ENCODE measurements at regions not wholly inside any gene's neighbourhood (a gene's known extent, or its start where the extent isn't known, plus 50 kb on each side); places are given as distances from the start of the nearest gene placed in this dataset.
"Not testable (repeated sequence)": the region's sequence is repeated elsewhere in the genome, so short reads cannot be mapped to it uniquely, and the experiment has no call there.

GRCh38 chr21:38042246-38042645 is 126.0 kb upstream of the KCNJ6 start:
- no peak for FAIRE-seq

GRCh38 chr21:38048167-38048566 is 131.9 kb upstream of the KCNJ6 start:
- FAIRE-seq = no peak

DNA sequence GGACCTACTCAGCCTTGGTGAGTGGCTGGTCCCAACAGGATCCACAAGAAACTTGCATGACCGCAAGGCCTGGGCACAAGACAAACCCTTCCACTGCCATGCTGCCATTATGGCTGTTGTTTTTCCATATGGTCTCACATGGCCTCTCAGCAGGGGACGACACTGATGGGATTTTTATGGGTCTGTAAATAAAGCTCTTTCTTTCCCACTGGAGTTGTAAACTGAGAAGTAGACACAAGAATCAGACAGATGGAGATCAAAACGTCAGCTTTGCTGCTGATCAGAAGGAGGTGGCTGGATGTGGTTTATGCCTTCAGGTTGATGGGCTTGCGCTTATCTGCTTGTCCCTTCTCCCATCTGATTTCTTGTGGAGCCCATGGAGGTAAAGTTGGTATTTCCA is 138.1 kb upstream of the KCNJ6 start:
- no peak for FAIRE-seq

DNA sequence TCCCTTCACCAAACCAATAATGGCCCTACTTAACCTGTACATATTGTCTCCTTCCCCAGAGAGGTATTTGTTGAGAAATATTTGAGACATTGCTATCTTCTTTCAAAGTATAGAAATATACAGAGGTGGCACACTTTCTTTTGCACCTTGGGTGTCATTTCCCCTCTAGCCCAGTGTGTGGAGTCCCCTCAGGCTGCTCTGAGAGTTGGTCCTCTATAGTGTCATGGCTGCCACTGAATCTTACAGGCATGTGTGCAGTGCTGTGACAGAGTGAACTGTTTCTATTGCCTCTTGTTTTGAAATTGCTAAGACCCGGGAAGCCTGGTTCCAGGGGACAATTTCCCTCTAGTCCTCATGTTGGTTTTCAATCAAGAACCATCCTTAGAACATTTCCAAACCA is 140.2 kb upstream of the KCNJ6 start:
- FAIRE-seq = no peak

DNA sequence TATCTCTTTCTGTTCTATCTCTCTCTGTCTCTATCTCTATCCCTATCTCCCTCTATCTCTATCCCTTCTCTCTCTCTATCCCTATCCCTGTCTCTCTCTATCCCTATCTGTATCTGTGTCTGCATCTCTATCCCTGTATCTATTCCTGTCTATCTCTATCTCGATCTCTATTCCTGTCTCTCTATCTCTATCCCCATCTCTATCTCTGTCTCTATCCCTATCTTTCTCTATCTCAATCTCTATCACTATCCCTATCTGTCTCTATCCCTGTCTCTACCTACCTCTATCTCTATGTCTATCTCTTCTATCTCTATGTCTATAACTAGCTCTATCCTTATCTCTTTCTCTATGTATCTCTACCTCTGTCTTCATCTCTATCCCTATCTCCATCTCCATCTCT is 141.4 kb upstream of the KCNJ6 start:
- FAIRE-seq = no peak

GRCh38 chr21:38060533-38060932 is 144.3 kb upstream of the KCNJ6 start:
- FAIRE-seq = no peak

DNA sequence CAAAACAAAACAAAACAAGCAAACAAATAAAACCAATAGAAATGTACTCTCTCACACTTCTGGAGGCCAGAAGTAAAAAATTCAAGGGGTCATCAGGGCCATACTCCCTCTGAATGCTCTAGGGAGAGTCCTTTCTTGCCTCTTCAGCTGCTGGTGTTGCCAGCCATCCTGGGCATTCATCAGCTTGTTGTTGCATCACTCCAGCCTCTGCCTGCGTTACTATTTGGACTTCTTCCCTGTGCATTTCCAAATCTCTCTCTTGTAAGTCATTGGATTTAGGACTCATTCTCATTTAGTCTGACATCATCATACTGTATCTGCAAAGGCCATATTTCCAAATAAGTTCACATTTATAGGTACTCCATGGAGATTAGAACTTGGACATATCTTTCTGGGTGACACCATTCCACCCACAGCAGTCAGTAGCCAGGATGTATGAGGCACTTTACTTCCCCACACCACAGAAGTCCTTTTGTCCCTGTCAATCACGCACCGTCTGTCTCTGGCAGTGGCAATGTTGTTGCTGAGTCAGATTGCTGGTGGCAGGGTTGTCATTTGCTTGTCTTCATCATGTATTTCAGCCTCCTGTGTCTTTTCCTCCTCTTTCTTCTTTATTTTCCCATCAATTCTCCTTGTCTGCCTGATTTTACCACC is 151.0 kb upstream of the KCNJ6 start:
- no peak for FAIRE-seq

DNA sequence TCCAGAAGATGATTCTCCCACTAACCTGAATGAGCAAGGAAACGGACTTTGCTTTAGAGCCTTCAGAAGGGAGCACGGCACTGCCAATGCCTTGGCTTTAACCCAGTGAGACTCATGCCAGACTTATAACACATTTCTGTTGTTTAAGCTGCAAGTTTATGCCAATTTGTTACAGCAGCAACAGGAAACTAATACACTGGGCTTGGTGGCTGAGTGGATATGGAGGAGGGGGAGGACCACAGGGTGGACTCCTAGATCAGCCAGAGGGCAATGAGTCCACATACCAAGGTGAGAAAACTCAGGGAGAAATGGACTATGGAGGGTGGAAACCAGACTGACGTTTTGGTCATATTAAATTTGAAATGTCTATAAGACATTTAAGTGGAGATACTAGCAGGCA is 156.2 kb upstream of the KCNJ6 start:
- no peak for FAIRE-seq

DNA sequence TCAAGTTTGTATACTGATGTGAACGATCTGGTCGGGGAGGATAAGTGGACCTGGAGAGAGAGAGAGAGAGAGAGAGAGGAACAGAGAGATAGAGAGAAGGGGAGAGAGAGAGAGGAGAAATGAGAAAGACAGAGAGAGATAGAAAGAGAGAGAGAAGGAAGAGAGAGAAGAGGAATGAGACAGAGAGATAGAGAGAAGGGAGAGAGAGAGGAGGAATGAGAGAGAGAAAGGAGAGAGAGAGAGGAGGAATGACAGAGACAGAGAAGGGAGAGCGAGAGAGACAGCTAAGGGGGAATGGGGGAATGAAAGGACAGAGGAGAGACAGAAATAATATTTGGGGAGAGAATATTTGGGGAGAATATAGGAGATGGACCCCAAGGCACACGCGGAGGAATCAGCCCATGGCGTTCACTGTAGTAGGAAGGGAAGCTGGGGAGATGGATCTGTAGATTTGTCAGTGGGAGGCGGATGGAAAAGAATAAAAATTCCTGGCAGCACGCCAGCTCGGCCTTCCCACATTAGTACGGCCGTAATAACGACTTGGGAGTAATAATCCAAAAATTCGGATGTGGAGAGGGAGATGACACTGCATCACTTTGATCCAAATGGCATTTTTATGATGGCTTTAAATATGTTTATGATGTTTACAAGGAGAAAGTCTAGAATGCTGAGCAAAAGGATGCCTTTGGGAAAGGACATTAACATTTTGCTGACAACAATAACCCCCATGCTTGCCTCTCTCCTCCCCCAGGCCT is 159.8 kb upstream of the KCNJ6 start:
- no peak for FAIRE-seq

GRCh38 chr21:38077569-38077968 is 161.3 kb upstream of the KCNJ6 start:
- FAIRE-seq = no peak

DNA sequence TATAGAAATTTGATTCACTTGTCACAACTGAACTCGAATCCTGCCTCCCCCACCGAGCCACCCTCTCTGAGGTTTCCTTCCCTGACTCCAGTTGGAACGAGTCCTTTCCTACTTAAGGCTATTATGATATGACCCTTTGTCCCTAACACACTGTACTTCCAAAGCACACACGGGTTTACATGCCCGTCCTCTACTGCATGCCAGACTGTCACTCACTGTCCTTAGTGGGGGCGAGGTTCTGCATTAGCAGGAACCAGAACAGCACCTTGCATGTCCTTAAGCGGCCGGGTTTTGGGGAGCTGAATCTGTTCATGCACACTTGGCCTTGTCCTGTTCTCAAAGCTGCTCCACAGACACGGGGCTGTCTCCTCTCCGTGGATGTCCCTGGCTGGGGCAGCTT is 164.6 kb upstream of the KCNJ6 start:
- no peak for FAIRE-seq

- FAIRE-seq = no peak
Observed at GRCh38 chr21:38081708-38082107, 165.5 kb upstream of the KCNJ6 start.

DNA sequence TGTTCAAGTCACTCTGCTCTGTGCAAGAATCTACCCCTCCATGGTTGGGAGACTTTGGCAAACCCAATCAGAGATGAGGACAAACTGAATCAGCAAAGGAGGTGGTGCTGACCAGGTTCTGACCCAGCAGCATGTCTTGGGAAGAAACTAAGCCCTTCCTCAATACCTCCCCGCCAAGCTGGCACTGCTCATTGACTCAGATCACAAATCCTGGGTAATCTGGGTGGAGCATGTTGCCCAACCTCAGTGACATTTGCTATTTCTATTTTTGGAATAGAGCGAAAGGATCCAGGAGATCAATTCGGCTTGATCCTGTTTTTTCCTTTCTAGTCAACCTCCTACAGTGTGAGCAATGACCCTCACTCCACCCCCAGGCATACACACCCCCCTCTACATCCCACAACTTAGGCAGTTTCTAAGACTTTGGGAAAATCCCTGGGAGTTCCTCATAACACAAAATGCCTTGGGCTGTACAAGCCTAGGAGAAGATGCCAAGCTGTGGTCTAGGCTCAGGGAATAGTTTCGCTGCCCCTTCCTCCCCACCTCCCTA is 166.8 kb upstream of the KCNJ6 start:
- FAIRE-seq = no peak

DNA sequence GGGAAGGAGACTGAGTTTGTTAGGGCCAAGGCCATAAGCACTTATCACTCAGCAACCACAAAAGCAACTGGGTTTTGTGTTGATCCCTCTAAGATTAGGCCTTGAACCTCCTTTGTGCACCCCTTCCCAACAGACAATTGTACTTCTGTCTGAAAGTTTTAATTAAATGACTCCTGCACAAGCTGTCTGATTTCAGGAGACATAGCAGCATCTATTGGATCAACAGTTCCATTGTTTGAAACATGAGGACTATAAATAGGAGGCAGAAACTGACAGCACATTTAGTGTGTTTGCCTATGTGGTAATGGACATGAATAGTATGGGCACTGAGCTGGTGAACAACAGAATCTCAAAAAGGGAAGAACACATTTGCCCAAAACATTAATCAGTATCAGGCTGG is 167.3 kb upstream of the KCNJ6 start:
- no peak for FAIRE-seq

DNA sequence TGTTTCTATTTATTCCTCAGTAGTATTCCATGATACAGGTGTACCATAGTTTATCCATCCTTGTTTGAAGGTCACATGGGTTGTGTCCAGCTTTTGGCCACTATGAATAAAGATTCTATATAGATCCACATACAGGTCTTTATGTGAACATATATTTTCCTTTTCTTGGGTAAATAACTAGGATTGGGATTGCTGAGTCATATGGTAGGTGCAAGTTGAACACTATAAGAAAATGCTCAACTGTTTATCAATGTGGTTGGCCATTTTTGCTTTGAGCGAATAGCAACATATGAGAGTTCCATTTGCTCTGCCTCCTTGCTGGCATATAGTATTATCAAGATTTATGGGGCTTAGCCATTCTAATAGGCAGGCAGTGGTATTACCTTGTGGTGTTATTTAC is 170.2 kb upstream of the KCNJ15 start:
- no peak for FAIRE-seq

DNA sequence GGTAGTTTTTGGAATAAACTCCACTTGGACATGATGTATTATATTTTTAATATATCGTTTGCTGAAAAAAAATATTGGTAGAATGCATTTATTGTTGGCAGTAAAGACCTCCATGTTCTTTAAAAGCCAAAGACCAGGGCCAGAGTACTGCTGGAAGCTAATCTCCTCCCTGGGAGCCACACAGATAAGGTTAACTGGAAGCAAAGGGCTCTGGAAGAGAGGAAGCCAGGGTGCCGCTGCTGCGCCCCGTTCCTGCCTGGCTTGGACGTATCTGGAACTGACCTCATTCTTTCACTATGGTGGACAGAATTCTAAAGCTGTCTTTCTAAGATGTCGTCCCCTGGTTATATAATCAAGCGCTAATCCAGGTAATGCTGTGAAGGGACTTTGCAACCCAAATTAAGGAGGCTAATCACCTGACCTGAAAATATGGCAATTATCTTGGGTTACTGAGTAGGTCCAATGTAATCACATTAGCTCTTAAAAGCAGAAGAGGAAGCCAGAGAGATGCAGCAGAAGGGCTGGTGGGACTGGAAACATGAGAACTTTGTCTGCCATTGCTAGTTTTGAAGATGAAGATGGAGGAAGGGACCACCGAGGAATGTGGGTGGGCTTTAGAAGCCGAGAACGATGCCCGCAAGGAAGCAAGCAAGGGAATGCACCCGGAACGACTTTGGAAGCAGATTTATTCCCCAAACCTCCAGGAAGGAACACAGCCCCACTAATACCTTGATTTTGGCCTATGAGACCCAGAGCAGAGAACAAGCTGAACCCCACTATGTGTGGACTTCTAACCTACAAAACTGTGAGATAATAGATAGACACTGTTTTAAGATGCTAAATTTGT is 167.7 kb upstream of the KCNJ15 start:
- FAIRE-seq = no peak

- no peak for FAIRE-seq
Observed at GRCh38 chr21:38089763-38090046, 167.1 kb upstream of the KCNJ15 start.

- FAIRE-seq = not testable (repeated sequence)
Observed at GRCh38 chr21:38091061-38091460, 165.7 kb upstream of the KCNJ15 start.

GRCh38 chr21:38092051-38092450 is 164.7 kb upstream of the KCNJ15 start:
- FAIRE-seq = no peak

DNA sequence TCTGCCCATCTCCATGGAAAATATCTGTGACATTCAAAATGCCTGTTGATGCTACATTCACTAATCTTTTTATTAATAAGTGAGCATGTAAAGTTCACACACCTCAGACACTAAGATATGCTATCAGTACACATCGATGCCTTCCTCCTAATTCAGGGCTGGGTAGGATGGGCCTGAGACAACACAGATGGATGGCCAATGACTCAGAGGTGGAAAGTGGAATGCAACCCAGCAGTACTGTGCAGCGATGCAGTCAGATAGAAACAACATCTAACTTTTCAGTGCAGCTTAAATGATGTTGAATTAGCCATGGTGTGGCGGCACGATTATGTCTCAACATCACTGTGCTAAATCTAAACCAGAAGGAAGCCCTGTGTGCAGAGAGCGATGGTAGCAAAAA is 161.6 kb upstream of the KCNJ15 start:
- no peak for FAIRE-seq

DNA sequence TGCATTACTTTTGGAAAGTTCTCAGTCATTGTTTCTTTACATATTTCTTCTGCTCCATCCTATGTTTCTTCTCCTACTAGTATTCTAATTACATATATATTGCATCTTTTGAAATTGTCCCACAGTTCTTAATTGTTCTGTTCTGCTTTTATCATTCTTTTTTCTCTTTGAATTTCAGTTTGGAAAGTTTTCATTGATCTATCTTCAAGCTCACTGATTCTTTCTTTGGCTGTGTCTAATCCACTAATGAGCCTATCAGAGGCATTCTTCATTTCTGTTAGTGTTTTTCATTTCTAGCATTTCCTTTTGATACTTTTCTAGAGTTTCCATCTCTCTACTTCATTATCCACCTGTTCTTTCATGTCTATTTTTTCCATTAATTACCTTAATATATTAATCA is 159.0 kb upstream of the KCNJ15 start:
- no peak for FAIRE-seq

- no peak for FAIRE-seq
Observed at GRCh38 chr21:38112219-38112789, 144.5 kb upstream of the KCNJ15 start.

GRCh38 chr21:38114717-38115333 is 142.0 kb upstream of the KCNJ15 start:
- no peak for FAIRE-seq
